ENCODE measurements at regions not wholly inside any gene's neighbourhood (a gene's known extent, or its start where the extent isn't known, plus 50 kb on each side); places are given as distances from the start of the nearest gene placed in this dataset.

GRCh38 chrX:39165773-39166172, 364.5 kb downstream of the MID1IP1 start:
- TF ChIP-seq CTCF (IDR thresholded peaks at IDR 0.05; ENCODE audit: low read length) = no peak
- no peak for TF ChIP-seq EZH2 (IDR thresholded peaks at IDR 0.05; ENCODE audit: borderline replicate concordance, low read length)
- Histone ChIP-seq H2AFZ (ENCODE audit: low read length) (no peak overlapping the region), H4K20me1 (ENCODE audit: insufficient read depth, low read length) (no peaks in the 10 kb centered on the region), H3K27me3 (ENCODE audit: insufficient read depth, low read length) (no peaks in the 10 kb centered on the region), H3K9me3 (ENCODE audit: low read length) (no peaks in the 10 kb centered on the region), H3K4me3 (ENCODE audit: low read depth, low read length, poor library complexity, severe bottlenecking) (no peak overlapping the region), H3K36me3 (ENCODE audit: insufficient read depth, low read length) (no peaks in the 10 kb centered on the region), H3K27ac (ENCODE audit: low read depth, low read length, poor library complexity, severe bottlenecking) (no peak overlapping the region), H3K4me2 (ENCODE audit: low read length) (no peak overlapping the region), H3K9me2 (ENCODE audit: low read depth, low read length) (no peaks in the 10 kb centered on the region), H3K4me1 (ENCODE audit: insufficient read depth, low read length, severe bottlenecking) (no peaks in the 10 kb centered on the region), H3F3A (ENCODE audit: insufficient read depth, low read length) (no peaks in the 10 kb centered on the region), H3K79me2 (ENCODE audit: insufficient read depth, low read length) (no peaks in the 10 kb centered on the region), H3K9ac (ENCODE audit: low read length) (no peak overlapping the region)

- H3K4me2 ChIP-seq (ENCODE audit: low read length) = no peak overlapping the region
- TF ChIP-seq EZH2 (IDR thresholded peaks at IDR 0.05; ENCODE audit: borderline replicate concordance, low read length) = no peak
Measured at GRCh38 chrX:39167791-39168190, 366.5 kb downstream of the MID1IP1 start.

GRCh38 chrX:39168609-39169008, 367.4 kb downstream of the MID1IP1 start:
- no peaks in the 10 kb centered on the region for H3K9me2 ChIP-seq (ENCODE audit: low read depth, low read length)
- H3F3A ChIP-seq (ENCODE audit: insufficient read depth, low read length) = no peaks in the 10 kb centered on the region
- H3K36me3 ChIP-seq (ENCODE audit: insufficient read depth, low read length) = no peaks in the 10 kb centered on the region
- H3K4me3 ChIP-seq (ENCODE audit: low read depth, low read length, poor library complexity, severe bottlenecking) = no peak overlapping the region
- no peaks in the 10 kb centered on the region for H3K9me3 ChIP-seq (ENCODE audit: low read length)
- no peak overlapping the region for H3K9ac ChIP-seq (ENCODE audit: low read length)
- H3K4me1 ChIP-seq (ENCODE audit: insufficient read depth, low read length, severe bottlenecking) = no peaks in the 10 kb centered on the region
- no peaks in the 10 kb centered on the region for H3K27me3 ChIP-seq (ENCODE audit: insufficient read depth, low read length)
- no peaks in the 10 kb centered on the region for H3K79me2 ChIP-seq (ENCODE audit: insufficient read depth, low read length)
- no peak overlapping the region for H3K27ac ChIP-seq (ENCODE audit: low read depth, low read length, poor library complexity, severe bottlenecking)
- H2AFZ ChIP-seq (ENCODE audit: low read length) = no peak overlapping the region
- no peak overlapping the region for H3K4me2 ChIP-seq (ENCODE audit: low read length)
- TF ChIP-seq CTCF (IDR thresholded peaks at IDR 0.05; ENCODE audit: low read length) (no peak), EZH2 (IDR thresholded peaks at IDR 0.05; ENCODE audit: borderline replicate concordance, low read length) (no peak)
- no peaks in the 10 kb centered on the region for H4K20me1 ChIP-seq (ENCODE audit: insufficient read depth, low read length)

More at GRCh38 chrX:39167791-39168190, 366.5 kb downstream of the MID1IP1 start:
- no peaks in the 10 kb centered on the region for H3K9me3 ChIP-seq (ENCODE audit: low read length)
- H2AFZ ChIP-seq (ENCODE audit: low read length) = no peak overlapping the region
- H3K27me3 ChIP-seq (ENCODE audit: insufficient read depth, low read length) = no peaks in the 10 kb centered on the region
- H3F3A ChIP-seq (ENCODE audit: insufficient read depth, low read length) = no peaks in the 10 kb centered on the region
- no peaks in the 10 kb centered on the region for H3K9me2 ChIP-seq (ENCODE audit: low read depth, low read length)
- H3K9ac ChIP-seq (ENCODE audit: low read length) = no peak overlapping the region
- no peaks in the 10 kb centered on the region for H4K20me1 ChIP-seq (ENCODE audit: insufficient read depth, low read length)
- H3K4me1 ChIP-seq (ENCODE audit: insufficient read depth, low read length, severe bottlenecking) = no peaks in the 10 kb centered on the region
- no peaks in the 10 kb centered on the region for H3K36me3 ChIP-seq (ENCODE audit: insufficient read depth, low read length)
- H3K27ac ChIP-seq (ENCODE audit: low read depth, low read length, poor library complexity, severe bottlenecking) = no peak overlapping the region
- H3K79me2 ChIP-seq (ENCODE audit: insufficient read depth, low read length) = no peaks in the 10 kb centered on the region
- no peak overlapping the region for H3K4me3 ChIP-seq (ENCODE audit: low read depth, low read length, poor library complexity, severe bottlenecking)

- no peak overlapping the region for H3K4me3 ChIP-seq (ENCODE audit: low read depth, low read length, poor library complexity, severe bottlenecking)
- no peaks in the 10 kb centered on the region for H4K20me1 ChIP-seq (ENCODE audit: insufficient read depth, low read length)
- TF ChIP-seq CTCF (IDR thresholded peaks at IDR 0.05; ENCODE audit: low read length) (no peak), EZH2 (IDR thresholded peaks at IDR 0.05; ENCODE audit: borderline replicate concordance, low read length) (no peak)
- no peaks in the 10 kb centered on the region for H3K9me3 ChIP-seq (ENCODE audit: low read length)
- H3K9me2 ChIP-seq (ENCODE audit: low read depth, low read length) = no peaks in the 10 kb centered on the region
- no peak overlapping the region for H2AFZ ChIP-seq (ENCODE audit: low read length)
- no peaks in the 10 kb centered on the region for H3K4me1 ChIP-seq (ENCODE audit: insufficient read depth, low read length, severe bottlenecking)
- no peak overlapping the region for H3K9ac ChIP-seq (ENCODE audit: low read length)
- no peaks in the 10 kb centered on the region for H3K36me3 ChIP-seq (ENCODE audit: insufficient read depth, low read length)
- H3K27ac ChIP-seq (ENCODE audit: low read depth, low read length, poor library complexity, severe bottlenecking) = no peak overlapping the region
- no peaks in the 10 kb centered on the region for H3K79me2 ChIP-seq (ENCODE audit: insufficient read depth, low read length)
- no peaks in the 10 kb centered on the region for H3K27me3 ChIP-seq (ENCODE audit: insufficient read depth, low read length)
- H3F3A ChIP-seq (ENCODE audit: insufficient read depth, low read length) = no peaks in the 10 kb centered on the region
- H3K4me2 ChIP-seq (ENCODE audit: low read length) = no peak overlapping the region
Measured at GRCh38 chrX:39169976-39170375, 368.7 kb downstream of the MID1IP1 start.
